Stimulated activated CD8-positive, alpha-beta memory T cell treated with anti-CD3 and anti-CD28 coated beads, Interleukin-2, amount 100 ng/mL, for 48 hours (primary cell): ENCODE measurements at regions not wholly inside any gene's neighbourhood (a gene's known extent, or its start where the extent isn't known, plus 50 kb on each side); places are given as distances from the start of the nearest gene placed in this dataset.
"Not testable (repeated sequence)": the region's sequence is repeated elsewhere in the genome, so short reads cannot be mapped to it uniquely, and the experiment has no call there.

Experiments used
- DNase-seq, 2 donors: peaks; one replicate each; pipeline ENCODE4 v3.0.0-alpha.2; 2020; ENCODE audit warnings: low read depth in 2 of 2

DNA sequence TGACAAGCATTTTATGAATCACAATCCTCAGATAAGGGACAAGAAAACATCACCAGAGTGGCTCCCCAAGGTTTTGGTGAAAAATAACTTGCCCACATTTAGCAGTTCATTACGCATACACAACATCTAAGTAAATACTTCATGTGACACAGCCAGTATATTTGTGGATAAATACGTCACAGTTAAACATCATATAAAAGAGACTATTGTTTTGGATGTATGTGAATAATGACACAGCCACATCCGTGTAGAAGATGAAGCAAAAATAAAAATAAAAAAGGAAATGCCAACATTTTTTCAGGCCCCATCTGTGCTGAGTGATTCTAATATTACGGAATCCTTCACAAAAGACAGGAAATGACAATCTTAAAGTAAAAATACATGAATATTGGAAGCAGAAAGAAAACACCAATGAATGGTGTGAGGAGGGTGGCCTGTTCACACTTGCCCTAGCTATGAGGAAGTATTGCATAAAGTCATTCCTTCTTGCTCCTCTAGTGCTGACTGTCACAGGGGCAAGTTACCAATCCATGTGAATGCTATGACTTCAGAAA lies 457.1 kb downstream of the KLF12 start:
- no peak for DNase-seq

DNA sequence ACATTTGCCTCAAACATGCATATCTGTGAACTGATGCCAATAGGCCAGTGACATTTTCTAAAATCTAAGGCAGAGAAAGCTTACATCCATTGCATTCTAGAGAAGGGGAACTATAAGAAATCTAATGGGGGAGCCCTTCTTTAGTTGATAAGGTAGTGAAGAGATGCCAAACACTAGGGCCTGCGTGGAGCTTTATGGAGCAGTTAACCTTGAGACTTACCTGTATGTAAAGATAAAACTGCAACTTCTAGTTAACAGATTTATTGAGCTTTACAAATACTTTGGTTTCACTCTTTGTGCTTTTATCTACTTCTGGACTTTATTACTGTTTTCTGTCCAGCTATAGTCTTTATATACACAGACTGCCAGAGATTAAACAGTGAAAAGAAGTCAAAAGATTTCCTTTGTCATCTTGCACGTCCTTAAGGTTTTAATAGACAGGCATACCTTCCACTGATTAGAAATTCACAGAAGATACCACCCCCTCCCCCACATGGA lies 457.6 kb downstream of the KLF12 start:
- no peak for DNase-seq

DNA sequence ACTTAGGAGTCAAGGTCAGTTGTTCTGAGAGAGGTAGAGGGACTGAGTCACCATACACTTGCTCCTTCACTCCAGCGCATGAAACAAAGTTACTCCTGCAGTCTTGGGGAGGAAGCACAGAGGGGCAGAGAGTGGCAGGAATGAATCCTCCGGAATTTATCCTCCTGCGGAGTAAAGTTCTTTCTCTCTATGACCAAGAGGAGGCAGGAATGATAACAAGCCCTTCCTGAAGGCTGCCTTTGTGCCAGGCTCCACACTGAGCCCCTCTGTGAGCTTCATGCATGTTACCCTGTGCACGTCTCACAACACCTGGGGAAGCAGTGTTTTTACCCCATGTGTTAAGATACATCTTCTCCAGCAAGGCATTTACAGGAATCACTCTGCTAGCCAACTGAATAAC lies 458.4 kb downstream of the KLF12 start:
- no peak for DNase-seq

DNA sequence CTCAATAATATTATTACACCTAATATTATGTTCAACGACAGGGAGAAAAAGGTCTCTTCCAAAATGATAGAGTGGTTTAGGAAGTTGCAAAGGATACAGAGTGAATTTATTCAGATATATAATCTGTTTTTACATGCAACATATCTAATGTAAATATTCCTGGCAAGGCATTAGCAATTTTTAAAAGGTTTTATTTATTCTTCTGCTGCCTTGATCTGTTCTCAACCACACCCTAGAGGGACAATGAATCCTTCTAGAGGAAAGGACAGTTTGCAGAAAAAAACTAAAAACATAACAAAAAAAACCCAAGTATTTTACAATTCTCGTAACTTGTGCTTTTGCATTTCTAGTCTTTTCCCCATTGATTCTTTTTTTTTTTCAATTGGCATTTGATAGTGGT lies 459.6 kb downstream of the KLF12 start:
- no peak for DNase-seq

DNA sequence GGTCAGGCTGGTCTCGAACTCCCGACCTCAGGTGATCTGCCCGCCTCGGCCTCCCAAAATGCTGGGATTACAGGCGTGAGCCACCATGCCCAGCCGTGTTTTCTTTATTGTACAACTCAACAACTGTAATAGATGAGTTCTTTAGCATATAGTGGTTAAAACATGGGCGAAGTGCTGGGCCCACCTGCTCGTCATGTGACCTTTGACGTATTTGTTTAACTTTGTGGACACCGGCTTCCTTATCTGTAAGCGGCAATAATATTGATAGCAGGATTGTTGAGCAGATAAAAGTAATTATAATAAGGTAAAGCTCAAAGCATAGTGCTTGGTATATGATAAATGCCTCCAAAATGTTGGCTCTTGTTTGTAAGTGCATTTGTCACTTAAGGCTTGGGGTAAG lies 460.3 kb downstream of the KLF12 start:
- DNase-seq, result no peak

DNA sequence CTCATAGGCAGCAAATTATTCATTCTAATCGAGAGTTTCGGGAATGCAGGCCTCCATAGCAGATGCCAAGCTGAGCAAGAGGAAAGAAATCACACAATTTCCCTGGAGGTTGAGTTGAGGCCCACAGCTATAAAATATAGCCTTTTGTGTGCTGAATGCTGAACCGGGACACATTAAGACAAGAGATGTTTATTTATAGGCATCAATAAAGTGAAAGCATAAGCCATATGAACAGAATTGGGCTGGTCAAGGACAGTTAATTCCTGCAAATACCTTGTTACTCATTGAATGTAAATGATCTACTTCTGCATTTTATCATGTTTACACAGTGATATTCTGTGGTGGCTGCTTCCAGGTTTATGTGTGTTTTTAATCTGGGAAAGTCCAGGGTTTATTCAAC lies 461.7 kb downstream of the KLF12 start:
- no peak for DNase-seq

DNA sequence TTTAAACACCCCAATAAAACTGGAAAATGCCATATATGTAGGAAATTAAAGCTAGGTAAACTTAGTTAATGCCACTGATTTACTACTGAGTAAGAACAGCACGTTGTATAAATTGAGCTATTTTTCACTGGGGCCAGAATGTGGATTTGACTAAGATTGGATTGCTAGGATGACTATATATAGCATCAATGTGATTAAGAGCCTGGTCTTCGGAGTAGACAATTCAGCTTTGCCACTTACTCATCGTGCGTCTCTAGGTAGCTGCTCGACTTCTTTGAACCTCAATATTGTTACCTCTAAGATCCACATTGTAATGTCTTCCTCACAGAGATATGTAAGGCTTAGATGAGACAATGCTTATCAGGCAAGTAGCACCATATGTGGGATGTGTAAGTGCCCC lies 462.5 kb downstream of the KLF12 start:
- no peak for DNase-seq

DNA sequence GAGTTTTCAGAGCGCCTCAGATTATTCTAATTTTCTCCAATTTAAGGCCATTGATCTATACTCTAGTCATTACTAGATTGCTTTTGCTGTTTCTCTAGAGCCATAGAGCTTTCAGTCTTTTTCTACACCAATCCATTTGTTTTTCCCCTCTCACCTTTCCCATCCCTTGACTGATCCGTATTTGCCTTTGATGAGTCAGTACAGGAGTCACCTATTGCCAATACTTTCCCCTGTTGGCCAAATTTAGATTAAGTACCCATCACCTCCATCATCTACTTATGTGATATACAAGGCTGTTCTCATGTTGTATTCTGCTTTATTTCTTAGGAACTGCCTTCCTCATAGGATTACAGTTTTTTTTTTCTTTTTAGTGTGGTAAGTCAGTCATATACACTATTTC lies 463.2 kb downstream of the KLF12 start:
- no peak for DNase-seq

DNA sequence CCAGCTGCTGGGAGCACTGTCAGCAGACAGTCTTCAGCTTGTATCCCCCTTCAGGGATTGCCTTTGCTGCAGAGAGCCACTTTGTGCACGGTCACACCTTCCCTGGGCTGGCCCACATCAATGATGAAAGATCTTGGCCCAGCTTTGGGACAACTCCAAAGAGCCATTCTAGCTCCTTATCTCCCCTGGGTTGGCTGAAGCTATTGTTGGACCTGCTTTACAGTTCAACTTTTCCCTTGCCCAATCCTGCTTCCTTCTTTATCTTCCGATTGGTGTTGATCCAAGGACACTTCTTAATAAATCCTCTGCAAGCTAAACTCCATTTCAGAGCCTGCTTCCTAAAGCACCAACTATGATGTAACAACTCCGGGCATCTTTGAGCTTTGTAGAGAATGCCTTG lies 466.4 kb downstream of the KLF12 start:
- no peak for DNase-seq

DNA sequence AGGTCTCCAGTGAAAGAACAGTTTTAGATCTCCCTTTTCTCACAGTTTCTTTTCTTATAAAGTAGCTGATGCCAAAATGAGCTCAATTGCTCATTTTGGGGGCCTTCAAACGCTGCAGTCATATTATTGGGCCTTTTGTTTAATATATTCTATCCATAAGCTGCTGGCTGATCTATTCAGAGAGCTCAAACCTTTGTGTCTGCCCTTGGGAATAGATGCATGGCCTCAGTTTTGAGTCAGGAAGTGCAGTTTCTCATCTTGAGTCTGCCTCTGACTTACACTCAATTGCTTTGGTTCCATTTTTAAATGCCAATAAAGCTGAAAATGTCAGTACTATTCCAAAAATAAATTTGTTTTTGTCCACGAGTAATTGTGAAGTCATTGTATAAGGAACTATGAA lies 468.9 kb downstream of the KLF12 start:
- DNase-seq, result no peak

DNA sequence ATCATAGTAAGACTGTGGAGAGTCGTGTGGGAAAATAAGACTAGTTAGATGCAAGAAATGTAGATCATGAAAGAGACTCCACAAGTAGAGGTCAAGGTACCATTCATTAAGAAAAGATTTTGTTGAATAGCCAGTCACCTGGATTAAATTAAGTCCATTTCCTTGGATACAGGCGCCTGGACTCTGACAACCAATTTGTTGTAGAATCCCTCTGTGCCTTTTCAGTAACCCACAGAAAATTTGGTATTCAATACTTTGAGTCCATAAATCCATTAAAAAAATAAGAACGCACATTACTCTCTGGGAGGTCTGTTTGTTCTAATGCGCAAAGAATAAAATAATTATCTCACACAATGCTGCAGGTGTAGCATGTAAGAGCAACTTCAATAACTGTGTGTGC lies 469.4 kb downstream of the KLF12 start:
- no peak for DNase-seq

DNA sequence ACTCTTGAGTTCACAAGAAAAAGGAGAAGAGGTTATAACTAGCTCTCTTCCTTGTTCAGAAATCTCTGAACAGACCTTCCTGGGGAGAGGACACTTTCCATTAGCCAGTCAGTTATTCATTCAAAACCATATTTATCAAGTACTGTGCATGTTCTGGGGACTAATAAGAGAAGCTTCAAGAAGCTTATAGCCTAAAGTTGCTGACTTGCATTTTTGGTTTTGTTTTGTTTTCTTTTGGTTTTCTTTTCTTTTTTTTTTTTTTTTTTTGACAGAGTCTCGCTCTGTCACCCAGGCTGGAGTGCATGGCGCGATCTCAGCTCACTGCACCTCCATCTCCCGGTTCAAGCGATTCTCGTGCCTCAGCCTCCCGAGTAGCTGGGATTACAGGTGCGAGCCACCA lies 471.4 kb downstream of the KLF12 start:
- DNase-seq, result no peak

DNA sequence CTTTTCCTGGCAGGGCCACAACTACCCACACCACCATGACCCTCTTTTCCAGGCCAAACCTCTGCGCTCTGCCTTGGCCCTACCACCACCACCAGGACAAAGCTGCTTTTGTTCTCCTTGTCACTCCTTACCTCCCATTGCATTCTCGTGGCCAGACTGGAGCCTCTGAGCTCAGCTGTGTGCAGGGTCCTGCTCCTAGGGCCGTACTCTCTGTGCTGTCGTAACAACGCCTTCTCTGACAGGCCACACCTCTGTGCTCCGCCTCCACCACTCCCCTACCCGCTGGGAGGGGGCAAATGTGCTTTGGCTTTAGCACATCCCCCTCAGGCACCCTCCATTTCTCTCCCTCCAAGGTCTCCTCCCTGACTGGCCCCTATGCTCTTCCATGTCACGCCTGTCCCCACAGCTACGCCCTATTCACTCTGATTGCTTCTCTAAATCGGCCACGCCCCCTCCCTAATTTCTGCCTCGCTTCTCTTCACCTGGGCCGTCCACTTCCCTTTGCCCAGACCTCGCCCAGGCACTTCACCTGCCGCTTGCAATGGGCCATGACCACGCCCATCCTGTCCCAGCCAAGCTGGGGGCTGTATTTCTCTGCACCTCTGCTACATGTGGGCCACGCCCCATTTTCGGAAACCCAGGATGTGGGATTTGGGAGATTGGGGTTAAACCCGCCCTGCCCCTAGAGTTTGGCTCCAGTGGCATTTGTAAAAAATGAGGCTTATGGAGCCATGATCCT lies 472.3 kb downstream of the KLF12 start:
- no peak for DNase-seq

DNA sequence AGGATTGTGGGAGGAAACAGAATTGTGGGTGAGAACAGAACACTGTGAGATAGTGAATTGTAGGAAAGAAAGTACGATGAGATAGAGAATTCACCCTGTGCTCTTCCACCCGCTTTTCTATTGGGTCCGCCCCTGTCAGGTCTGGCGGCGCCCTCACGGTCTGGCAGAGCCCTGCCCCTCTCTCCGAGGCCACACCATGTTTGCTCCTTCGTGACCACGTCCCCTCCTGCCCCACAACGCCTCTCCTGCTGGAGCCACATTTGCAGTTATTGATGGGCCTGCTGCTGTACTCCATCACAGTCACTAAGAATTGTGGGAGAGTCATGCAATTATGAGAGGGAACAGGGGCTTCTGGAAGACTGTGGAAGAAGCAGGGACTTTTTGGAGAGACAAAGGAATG lies 473.1 kb downstream of the KLF12 start:
- no peak for DNase-seq

DNA sequence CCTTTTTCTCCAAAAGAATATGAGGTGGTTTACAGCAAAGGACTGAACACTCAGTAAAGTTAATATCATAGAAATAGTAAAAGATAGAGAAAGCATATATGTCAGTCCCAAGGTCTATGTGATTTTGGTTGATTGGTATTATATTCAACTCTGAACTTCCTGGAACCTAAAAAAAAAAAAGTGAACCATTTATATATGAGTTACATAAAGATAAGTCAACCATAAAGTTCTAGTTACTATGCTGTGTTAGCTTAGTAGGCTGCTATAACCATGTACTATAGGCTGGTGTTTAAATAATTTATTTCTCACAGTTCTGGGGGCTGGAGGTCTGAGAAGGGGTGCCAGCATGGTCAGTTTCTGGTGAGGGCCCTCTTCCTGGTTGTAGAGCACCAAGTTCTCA lies 475.6 kb downstream of the KLF12 start:
- no peak for DNase-seq

DNA sequence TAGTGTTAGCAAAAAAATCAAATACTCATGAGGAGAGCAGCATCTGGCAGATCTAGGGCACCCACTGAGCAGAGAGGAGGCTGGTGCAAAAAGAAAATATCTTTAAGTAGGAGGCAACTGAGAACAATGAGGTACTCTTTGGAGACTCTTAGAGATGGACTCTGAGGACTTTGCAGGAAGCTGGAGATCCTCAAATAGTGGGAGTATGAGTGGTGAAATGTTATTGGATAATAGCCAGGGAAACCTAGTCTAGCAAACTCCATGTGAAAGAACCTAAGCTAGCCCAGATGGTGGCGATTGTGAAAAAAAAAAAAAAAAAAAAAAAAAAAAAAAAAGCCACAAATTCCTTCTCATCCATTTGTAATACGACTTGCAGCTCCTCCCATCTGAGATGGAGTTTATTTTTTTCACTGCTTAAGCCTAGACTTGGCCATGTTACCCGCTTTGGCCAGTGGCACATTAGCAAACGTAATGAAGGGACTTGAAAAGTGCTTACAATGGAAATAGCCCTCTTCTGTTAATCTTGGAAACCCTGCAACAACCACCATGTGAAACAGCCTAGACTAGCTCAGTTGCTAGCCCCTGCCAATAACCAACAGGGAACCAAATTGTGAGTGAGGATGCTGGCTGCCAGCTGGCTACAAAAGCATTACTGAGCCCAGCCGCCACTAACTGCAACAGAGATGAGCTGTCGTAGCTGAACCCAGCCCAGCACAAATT lies 476.2 kb downstream of the KLF12 start:
- DNase-seq, result no peak

DNA sequence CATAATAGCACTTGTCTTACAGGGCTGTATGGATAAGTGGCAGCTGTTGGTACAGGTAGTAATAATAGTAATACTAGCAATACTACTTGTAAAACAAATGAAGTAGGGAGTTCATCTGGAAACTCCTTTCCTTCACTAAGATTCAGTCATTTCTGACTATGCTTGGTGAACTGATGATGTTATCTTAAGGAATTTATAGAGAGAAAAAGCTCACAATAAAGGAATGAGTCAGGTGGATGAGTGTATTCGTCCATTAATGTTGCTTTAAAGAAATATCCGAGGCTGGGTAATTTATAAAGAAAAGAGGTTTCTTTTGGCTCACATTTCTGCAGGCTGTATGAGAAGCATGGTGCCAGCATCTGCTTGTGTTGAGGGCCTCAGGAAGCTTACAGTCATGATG lies 477.3 kb downstream of the KLF12 start:
- no peak for DNase-seq

DNA sequence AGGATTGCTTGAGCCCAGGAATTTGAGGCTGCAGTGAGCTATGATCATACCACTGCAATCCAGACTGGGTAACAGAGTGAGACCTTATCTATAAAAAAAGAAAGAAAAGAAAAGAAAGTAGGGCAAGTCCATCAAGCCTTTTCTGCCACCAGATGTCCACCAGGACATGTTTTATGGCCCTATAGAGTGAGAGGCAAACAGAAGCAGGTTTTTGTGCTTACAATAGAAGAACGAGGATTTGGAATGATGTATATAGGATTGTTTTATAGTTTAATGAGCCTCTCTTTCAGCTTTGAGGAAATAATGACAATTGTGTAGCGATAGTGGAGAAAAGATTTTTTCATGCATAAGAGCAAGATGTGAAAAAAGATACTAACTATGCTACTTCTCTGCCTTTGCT lies 480.5 kb downstream of the KLF12 start:
- DNase-seq, result no peak

DNA sequence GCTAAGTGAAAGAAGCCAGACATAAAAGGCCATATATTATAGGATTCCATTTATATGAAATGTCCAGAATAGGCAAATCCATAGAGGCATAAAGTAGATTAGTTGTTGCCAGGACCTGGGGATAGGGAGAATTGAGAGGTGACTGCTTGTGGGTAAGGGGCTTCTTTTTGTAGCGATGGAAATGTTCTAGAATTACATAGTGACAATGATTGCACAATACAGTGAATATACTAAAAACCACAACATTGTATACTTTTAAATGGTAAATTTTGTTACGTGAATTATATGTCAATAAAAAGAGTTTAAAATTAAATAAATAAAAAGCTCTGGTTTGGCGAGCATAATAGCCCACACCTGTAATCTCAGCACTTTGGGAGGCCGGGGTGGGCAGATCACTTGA lies 486.8 kb downstream of the KLF12 start:
- DNase-seq, result no peak

DNA sequence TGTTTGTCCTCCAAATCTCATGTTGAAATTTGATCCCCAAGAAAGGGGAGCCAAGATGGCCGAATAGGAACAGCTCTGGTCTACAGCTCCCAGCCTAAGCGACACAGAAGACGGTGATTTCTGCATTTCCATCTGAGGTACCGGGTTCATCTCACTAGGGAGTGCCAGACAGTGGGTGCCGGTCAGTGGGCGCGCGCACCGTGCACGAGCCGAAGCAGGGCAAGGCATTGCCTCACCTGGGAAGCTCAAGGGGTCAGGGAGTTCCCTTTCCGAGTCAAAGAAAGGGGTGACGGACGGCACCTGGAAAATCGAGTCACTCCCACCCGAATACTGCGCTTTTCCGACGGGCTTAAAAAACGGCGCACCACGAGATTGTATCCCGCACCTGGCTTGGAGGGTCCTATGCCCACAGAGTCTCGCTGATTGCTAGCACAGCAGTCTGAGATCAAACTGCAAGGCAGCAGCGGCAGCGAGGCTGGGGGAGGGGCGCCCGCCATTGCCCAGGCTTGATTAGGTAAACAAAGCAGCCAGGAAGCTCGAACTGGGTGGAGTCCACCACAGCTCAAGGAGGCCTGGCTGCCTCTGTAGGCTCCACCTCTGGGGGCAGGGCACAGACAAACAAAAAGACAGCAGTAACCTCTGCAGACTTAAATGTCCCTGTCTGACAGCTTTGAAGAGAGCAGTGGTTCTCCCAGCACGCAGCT lies 493.6 kb downstream of the KLF12 start:
- DNase-seq, result not testable (repeated sequence)

DNA sequence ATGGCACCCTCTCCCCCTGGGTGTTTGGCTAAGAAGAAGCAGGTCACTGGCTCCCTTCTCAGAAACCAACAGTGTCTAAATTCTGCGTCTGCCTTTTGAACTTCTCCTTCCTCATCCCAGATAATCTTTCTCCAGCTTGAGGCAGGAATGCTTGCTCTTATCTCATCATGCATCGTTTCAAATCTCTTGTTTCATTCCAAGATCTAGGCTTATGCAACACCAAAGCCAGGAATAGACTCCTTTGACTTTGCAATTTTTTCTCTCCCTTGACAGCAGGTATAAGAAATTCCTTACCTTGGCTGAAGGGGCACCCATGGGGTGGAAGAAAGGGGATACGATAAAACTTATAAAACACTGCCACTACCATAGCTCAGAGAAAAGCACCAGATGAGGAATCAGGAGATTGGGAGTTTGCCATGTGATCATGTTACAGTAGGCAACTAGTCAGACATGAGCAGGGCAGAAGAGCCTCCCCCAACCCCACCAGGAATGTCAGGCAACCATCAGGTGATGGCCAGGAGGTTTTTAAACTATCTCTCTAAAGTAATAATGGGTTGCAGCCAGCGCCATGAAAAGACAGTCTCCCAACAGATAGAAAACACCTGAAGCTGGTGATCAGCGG lies 498.9 kb downstream of the KLF12 start:
- no peak for DNase-seq

DNA sequence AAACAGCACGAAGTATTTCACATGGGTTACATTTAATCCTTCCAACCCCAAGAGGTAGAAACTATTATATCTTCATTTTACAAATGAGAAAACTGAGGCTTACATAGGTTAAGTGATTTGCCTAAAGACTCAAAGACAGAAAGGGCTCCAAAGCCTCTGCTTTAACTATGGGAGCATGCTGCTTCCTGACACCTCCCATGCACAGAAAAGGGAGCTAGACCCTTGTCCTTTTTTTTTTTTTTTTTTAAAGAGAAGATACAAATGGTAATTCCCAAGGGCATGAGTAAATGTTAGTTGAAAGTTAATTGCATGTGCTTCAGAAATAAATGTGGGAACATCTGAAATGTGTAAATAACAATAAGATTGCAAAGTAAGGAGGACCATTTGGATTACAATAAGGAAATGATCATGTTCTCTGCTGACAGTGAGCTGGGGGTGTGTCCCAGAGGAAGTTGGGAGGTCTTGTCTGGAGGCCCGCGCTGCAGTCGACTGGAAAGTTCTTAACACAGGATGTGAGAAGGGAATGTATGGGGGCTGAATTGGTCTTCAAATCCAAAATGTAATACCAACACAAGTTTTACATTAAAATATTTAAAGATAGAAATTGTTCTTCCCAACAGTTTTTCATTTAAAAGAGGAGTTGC lies 500.3 kb downstream of the KLF12 start:
- no peak for DNase-seq
